Astrocyte (in vitro differentiated cells and primary cell): ENCODE measurements at regions not wholly inside any gene's neighbourhood (a gene's known extent, or its start where the extent isn't known, plus 50 kb on each side); places are given as distances from the start of the nearest gene placed in this dataset.

Source experiments
- DNase-seq: peaks from one replicate; pipeline ENCODE4 v3.0.0-alpha.2; 2010; ENCODE audit warnings: low read depth
- FAIRE-seq: peaks from 2 replicates; lab custom pipeline; 2011; peaks lifted over from hg19 to GRCh38; lab: Jason Lieb, UNC
- H2AFZ ChIP-seq: 2 replicates; pipeline ENCODE4 v1.6.0; 2012; ENCODE audit warnings: low read depth, low read length, inconsistent platforms
- H3K27ac ChIP-seq: 2 replicates; pipeline ENCODE4 v1.5.1; 2011; ENCODE audit warnings: low read depth, low read length, inconsistent platforms
- H3K27me3 ChIP-seq: 2 replicates; pipeline ENCODE4 v1.6.0; 2011; ENCODE audit warnings: low read length, inconsistent platforms; ENCODE audit not compliant: insufficient read depth
- H3K36me3 ChIP-seq: 2 replicates; pipeline ENCODE4 v1.5.1; 2011; ENCODE audit warnings: low read length, inconsistent platforms; ENCODE audit not compliant: insufficient read depth
- H3K4me1 ChIP-seq: 2 replicates; pipeline ENCODE4 v1.5.1; 2011; ENCODE audit warnings: low read length, inconsistent platforms; ENCODE audit not compliant: insufficient read depth
- H3K4me2 ChIP-seq: 2 replicates; pipeline ENCODE4 v1.6.0; 2012; ENCODE audit warnings: low read length, inconsistent platforms
- H3K4me3 ChIP-seq: 2 replicates; pipeline ENCODE4 v1.5.1; 2011; ENCODE audit warnings: low read depth, mild to moderate bottlenecking, low read length, inconsistent platforms; ENCODE audit not compliant: insufficient read depth
- H3K79me2 ChIP-seq: 2 replicates; pipeline ENCODE4 v1.6.0; 2012; ENCODE audit warnings: mild to moderate bottlenecking, low read length, inconsistent platforms; ENCODE audit not compliant: insufficient read depth
- H3K9ac ChIP-seq: 2 replicates; pipeline ENCODE4 v1.6.0; 2012; ENCODE audit warnings: mild to moderate bottlenecking, low read length, inconsistent platforms
- H3K9me3 ChIP-seq: 2 replicates; pipeline ENCODE4 v1.5.1; 2012; ENCODE audit warnings: low read depth, mild to moderate bottlenecking, low read length, inconsistent platforms; ENCODE audit not compliant: insufficient read depth
- H4K20me1 ChIP-seq: 2 replicates; pipeline ENCODE4 v1.6.0; 2012; ENCODE audit warnings: low read length, inconsistent platforms; ENCODE audit not compliant: insufficient read depth
- H3K27ac Mint-ChIP-seq: one replicate; pipeline ENCODE4 v1.8.0; 2021; ENCODE audit warnings: mild to moderate bottlenecking, mixed read lengths; ENCODE audit not compliant: unreplicated experiment
- H3K27me3 Mint-ChIP-seq: one replicate; pipeline ENCODE4 v1.8.0; 2021; ENCODE audit warnings: low read depth, mixed read lengths; ENCODE audit not compliant: unreplicated experiment
- H3K36me3 Mint-ChIP-seq: one replicate; pipeline ENCODE4 v1.8.0; 2021; ENCODE audit warnings: low read depth, mixed read lengths; ENCODE audit not compliant: unreplicated experiment
- H3K4me1 Mint-ChIP-seq: one replicate; pipeline ENCODE4 v1.8.0; 2021; ENCODE audit warnings: low read depth, mixed read lengths; ENCODE audit not compliant: unreplicated experiment
- H3K4me3 Mint-ChIP-seq: one replicate; pipeline ENCODE4 v1.8.0; 2021; ENCODE audit warnings: mild to moderate bottlenecking, moderate library complexity, mixed read lengths; ENCODE audit not compliant: unreplicated experiment
- H3K9me3 Mint-ChIP-seq: one replicate; pipeline ENCODE4 v1.8.0; 2021; ENCODE audit warnings: mild to moderate bottlenecking, mixed read lengths; ENCODE audit not compliant: unreplicated experiment
- EZH2 ChIP-seq: IDR thresholded peaks from 2 replicates; pipeline ENCODE4 v1.6.1; 2012; ENCODE audit warnings: mild to moderate bottlenecking, low read length, inconsistent platforms; ENCODE audit not compliant: insufficient read depth
- TF ChIP-seq, protein P1 (sequence below): IDR thresholded peaks from 2 replicates; pipeline ENCODE4 v1.5.1; 2011; ENCODE audit warnings: low read depth, mild to moderate bottlenecking, inconsistent platforms, low read length, moderate library complexity; ENCODE audit not compliant: insufficient read depth

DNA sequence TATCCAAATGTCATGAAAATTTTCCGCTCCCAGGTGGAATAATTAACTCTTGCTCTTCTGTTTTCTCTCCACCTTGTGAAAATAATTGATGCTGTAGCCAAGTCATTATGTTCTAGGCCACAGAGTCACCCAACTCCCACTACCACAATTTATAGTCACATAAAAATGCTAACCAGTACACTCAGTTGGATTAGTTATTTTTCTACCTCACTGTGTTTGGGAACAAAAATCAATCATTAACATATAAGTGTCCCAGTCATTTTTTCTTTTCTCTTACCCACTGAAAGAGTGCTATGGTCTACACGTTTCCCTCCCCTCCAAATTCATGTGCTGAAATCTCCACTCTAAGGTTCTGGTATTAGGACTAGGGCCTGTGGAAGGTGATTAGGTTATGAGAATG lies 255.6 kb upstream of the LMCD1 start:
- Mint-ChIP-seq H3K4me3 (no peak overlapping the region), H3K27me3 (no peaks in the 10 kb centered on the region), H3K27ac (no peak overlapping the region), H3K9me3 (no peaks in the 10 kb centered on the region), H3K36me3 (no peaks in the 10 kb centered on the region), H3K4me1 (no peaks in the 10 kb centered on the region)
- H3K4me2 ChIP-seq: no peak overlapping the region
- H3K79me2 ChIP-seq: no peaks in the 10 kb centered on the region
- H3K4me1 ChIP-seq: no peaks in the 10 kb centered on the region
- H3K27me3 ChIP-seq: no peaks in the 10 kb centered on the region
- H4K20me1 ChIP-seq: no peaks in the 10 kb centered on the region
- no peak for TF ChIP-seq EZH2
- TF ChIP-seq, protein P1, sequence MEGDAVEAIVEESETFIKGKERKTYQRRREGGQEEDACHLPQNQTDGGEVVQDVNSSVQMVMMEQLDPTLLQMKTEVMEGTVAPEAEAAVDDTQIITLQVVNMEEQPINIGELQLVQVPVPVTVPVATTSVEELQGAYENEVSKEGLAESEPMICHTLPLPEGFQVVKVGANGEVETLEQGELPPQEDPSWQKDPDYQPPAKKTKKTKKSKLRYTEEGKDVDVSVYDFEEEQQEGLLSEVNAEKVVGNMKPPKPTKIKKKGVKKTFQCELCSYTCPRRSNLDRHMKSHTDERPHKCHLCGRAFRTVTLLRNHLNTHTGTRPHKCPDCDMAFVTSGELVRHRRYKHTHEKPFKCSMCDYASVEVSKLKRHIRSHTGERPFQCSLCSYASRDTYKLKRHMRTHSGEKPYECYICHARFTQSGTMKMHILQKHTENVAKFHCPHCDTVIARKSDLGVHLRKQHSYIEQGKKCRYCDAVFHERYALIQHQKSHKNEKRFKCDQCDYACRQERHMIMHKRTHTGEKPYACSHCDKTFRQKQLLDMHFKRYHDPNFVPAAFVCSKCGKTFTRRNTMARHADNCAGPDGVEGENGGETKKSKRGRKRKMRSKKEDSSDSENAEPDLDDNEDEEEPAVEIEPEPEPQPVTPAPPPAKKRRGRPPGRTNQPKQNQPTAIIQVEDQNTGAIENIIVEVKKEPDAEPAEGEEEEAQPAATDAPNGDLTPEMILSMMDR: no peak
- DNase-seq (no peak), FAIRE-seq (no peak)
- H3K27ac ChIP-seq: no peak overlapping the region
- no peak overlapping the region for H3K9ac ChIP-seq
- H2AFZ ChIP-seq: no peak overlapping the region
- no peaks in the 10 kb centered on the region for H3K9me3 ChIP-seq
- no peak overlapping the region for H3K4me3 ChIP-seq
- H3K36me3 ChIP-seq: no peaks in the 10 kb centered on the region

DNA sequence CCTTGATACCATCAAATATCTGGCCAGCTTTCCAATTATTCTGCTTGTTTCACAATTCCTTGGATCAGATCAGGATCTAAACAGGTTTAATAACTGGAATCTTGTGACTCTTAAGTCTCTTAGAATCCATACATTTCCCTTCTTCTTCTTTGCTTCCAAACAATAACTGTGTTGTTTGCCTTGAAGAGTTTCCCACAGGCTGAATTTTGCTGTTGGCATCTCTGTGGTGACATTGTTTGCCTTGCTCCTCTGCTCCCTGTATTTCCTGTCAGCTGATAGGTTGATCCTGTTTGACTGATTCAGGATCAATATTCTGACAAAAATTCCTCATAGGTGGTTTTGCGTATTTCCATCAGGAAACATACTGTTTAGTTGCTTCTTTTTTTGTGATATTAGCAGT lies 248.4 kb upstream of the LMCD1 start:
- H3K79me2 ChIP-seq: no peaks in the 10 kb centered on the region
- H3K9ac ChIP-seq: no peak overlapping the region
- no peak overlapping the region for H3K27ac Mint-ChIP-seq
- no peaks in the 10 kb centered on the region for H3K4me1 Mint-ChIP-seq
- H2AFZ ChIP-seq: no peak overlapping the region
- H4K20me1 ChIP-seq: no peaks in the 10 kb centered on the region
- no peaks in the 10 kb centered on the region for H3K36me3 ChIP-seq
- no peaks in the 10 kb centered on the region for H3K4me1 ChIP-seq
- H3K27me3 Mint-ChIP-seq: no peaks in the 10 kb centered on the region
- no peaks in the 10 kb centered on the region for H3K36me3 Mint-ChIP-seq
- no peaks in the 10 kb centered on the region for H3K27me3 ChIP-seq
- H3K4me3 ChIP-seq: no peak overlapping the region
- no peak overlapping the region for H3K4me2 ChIP-seq
- H3K9me3 ChIP-seq: no peaks in the 10 kb centered on the region
- no peak overlapping the region for H3K27ac ChIP-seq
- DNase-seq (no peak), FAIRE-seq (no peak)
- H3K9me3 Mint-ChIP-seq: peaks cover 6% of the 10 kb centered on the region
- H3K4me3 Mint-ChIP-seq: no peak overlapping the region
- no peak for TF ChIP-seq EZH2
- TF ChIP-seq, protein P1: no peak

DNA sequence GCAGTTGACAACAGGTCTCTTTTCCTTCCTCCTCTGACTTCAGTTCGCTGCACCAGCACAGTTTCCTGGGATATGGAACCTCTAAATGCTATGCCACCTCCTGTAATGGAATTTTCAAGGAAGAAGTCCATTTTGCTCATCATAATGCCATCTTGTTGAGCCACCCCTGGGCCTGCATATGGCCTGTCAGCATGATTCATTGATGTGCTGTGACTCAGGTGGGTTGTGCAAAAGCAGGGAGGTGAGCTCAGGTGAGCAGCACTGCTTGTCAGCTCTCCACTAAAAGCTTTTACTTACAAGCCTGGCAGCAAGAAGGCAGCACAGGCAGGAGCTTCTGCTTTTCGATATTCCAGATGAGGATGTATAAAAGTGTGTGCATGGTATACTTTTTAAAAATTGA lies 247.1 kb upstream of the LMCD1 start:
- H4K20me1 ChIP-seq: no peaks in the 10 kb centered on the region
- DNase-seq: no peak
- no peaks in the 10 kb centered on the region for H3K4me1 ChIP-seq
- no peak overlapping the region for H3K4me3 Mint-ChIP-seq
- H3K4me1 Mint-ChIP-seq: no peaks in the 10 kb centered on the region
- H3K27me3 ChIP-seq: no peaks in the 10 kb centered on the region
- peaks cover 6% of the 10 kb centered on the region for H3K9me3 Mint-ChIP-seq
- no peaks in the 10 kb centered on the region for H3K36me3 Mint-ChIP-seq
- H3K9ac ChIP-seq: no peak overlapping the region
- no peaks in the 10 kb centered on the region for H3K79me2 ChIP-seq
- no peaks in the 10 kb centered on the region for H3K27me3 Mint-ChIP-seq
- no peak overlapping the region for H3K4me3 ChIP-seq
- no peak overlapping the region for H2AFZ ChIP-seq
- no peak for TF ChIP-seq EZH2
- TF ChIP-seq, protein P1: no peak
- no peaks in the 10 kb centered on the region for H3K9me3 ChIP-seq
- no peak overlapping the region for H3K27ac ChIP-seq
- no peak overlapping the region for H3K27ac Mint-ChIP-seq
- no peak for FAIRE-seq
- H3K4me2 ChIP-seq: no peak overlapping the region
- no peaks in the 10 kb centered on the region for H3K36me3 ChIP-seq
